ENCODE measurements at regions not wholly inside any gene's neighbourhood (a gene's known extent, or its start where the extent isn't known, plus 50 kb on each side); places are given as distances from the start of the nearest gene placed in this dataset.
"Not testable (repeated sequence)": the region's sequence is repeated elsewhere in the genome, so short reads cannot be mapped to it uniquely, and the experiment has no call there.

GRCh38 chr5:121665542-121665941 lies 186.1 kb upstream of the FTMT start:
- not testable (repeated sequence) for DNase-seq (ENCODE audit: low spot score)

DNA sequence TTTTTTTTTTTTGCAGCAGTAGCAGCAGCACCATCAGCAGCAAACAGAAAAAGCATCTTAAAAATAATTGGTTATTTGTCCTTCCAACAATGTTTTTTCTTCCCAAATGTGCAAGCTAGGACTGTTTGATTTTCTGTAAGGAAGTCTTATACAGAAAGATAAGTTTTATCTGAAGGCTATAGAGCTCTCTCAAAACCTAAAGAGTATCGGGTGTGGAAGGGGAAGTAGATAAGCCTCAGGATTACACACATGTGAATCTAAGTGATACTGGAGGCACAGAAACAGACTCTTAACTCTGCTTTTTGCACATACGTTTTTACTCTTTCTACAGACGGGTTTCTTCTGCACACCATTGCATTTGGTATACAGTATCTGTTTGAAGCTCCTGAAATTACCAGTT lies 184.4 kb upstream of the FTMT start:
- DNase-seq (ENCODE audit: low spot score) = no peak

GRCh38 chr5:121668635-121669034 lies 183.0 kb upstream of the FTMT start:
- no peak for DNase-seq (ENCODE audit: low spot score)

- no peak for DNase-seq (ENCODE audit: low spot score)
Measured at GRCh38 chr5:121671624-121672023, 180.1 kb upstream of the FTMT start.

GRCh38 chr5:121675924-121676323 lies 175.8 kb upstream of the FTMT start:
- no peak for DNase-seq (ENCODE audit: low spot score)

DNA sequence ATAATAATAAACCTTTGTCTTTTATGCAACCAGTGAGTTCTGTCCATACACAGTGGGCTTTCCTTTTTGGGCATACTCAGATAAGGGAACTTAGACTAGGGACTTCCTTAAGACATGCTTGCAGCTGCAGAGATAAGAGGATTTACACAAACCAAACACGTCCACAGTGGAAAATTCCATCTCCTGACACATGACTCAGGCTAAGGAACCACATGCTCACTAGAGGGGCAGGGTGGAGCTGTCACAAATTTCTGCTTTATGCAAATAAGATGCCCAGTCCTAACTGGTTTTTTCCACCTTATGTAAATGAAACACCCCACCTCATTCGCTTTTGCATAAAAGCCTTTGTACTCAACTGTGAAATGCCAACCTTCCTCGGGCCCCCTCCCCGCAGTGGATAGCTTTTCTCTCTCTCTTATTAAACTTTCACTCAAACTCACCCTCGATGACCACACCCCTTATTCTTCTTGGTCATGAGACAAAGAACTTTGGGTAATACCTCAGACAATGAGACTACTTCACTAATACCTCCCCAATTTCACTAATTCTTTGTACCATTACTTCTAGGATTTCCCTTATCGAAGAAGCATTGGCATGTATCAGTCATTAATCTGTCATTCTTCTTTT lies 170.3 kb upstream of the FTMT start:
- DNase-seq (ENCODE audit: low spot score) = no peak

GRCh38 chr5:121688126-121688525 lies 163.6 kb upstream of the FTMT start:
- no peak for DNase-seq (ENCODE audit: low spot score)

DNA sequence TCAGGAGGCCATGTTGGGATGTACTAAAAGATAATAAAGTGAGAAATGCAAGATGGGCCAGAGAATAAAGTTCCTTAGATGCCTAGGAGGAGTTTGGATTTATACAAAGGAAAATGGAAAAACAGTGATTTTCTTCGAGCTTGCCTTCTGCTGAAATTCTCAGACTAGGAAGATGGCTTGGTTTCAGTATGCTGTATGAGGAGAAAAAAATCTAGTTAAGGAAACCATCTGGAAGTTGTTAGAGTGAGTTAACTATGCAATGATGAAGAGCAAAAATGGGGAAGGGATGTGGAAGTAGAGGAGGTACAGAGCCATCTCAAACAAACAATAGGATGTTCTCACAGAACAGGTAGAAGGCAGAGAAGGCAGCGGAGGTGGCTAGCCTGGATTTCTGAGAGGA lies 162.9 kb upstream of the FTMT start:
- no peak for DNase-seq (ENCODE audit: low spot score)

DNA sequence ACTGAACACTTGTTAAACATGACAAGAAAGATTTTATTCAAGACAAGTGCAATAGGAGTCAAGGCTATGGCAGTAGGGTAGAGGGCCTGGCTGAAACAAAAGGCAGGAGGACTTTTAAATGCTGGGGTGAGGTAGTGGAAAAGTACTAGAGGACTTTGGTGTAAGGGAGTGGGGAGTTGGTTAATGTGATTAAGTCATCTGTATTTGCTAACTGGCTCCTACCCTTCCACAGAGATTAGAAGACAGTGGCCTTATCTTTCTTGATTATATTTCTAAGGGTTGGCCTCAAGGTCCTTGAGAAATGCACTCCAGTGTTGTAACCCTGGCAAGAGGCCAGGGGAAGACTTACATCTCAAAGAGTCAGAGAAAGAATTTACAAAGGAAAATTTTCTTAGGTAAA lies 160.2 kb upstream of the FTMT start:
- DNase-seq (ENCODE audit: low spot score) = no peak

- no peak for DNase-seq (ENCODE audit: low spot score)
Measured at GRCh38 chr5:121692158-121692557, 159.5 kb upstream of the FTMT start.

- DNase-seq (ENCODE audit: low spot score) = no peak
Measured at GRCh38 chr5:121693864-121694263, 157.8 kb upstream of the FTMT start.

GRCh38 chr5:121695307-121695706 lies 156.4 kb upstream of the FTMT start:
- no peak for DNase-seq (ENCODE audit: low spot score)

- no peak for DNase-seq (ENCODE audit: low spot score)
Measured at GRCh38 chr5:121698690-121699089, 153.0 kb upstream of the FTMT start.

- no peak for DNase-seq (ENCODE audit: low spot score)
Measured at GRCh38 chr5:121701731-121702130, 150.0 kb upstream of the FTMT start.

DNA sequence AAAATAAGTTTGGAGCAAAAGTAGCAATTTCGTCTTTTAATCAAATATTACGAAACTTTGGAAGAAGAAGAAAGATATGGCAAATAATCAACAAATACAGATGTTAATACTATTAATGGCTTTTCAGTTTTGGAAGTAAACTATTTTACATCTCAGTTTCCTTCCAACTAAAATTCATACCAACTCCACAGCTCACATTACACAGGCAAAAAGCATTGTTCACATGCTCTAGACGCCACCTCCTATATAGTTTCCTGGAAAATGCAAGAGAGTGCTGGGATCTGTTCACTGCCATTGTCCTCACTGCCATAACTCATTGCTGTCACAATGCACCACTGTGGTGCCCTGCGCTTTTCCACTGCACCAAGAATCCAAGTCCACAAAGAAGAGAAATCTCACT lies 149.0 kb upstream of the FTMT start:
- DNase-seq (ENCODE audit: low spot score) = no peak

DNA sequence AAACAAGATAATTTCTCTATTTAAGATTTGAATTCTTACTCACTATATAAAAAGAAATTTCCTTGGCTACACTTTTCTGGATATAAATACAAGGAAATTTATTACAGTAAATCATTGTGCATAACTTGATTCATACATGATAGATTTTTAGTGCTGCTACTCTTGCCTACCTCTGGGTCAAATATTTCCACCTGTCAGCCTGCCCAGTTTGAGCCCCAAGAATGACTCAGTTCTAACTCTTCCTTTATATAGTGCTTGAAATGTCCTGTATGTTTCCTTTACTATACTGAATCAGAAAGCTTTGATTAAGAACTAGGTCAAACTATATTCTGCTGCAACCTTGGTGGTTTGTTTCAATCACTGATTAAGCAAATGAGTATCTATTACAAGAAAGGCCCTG lies 147.4 kb upstream of the FTMT start:
- no peak for DNase-seq (ENCODE audit: low spot score)

DNA sequence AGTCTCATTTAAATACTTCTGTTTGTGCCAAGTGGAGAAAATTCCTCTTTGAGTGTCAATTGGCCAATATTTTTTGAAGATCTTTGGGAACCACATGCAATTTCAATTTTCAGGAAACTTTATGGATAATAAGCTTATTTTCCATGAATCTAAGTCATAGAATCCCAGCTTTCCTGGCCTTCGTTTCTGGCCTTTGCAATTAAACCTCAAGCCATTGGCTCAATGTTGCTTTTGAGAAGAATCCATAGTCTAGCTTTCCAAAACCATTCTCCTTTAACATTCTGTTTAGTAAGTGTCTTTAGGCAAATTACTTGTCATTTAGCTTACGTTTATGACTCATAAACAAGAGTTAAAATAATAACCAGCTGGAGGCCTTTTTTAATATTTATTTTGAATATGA lies 145.0 kb upstream of the FTMT start:
- no peak for DNase-seq (ENCODE audit: low spot score)

DNA sequence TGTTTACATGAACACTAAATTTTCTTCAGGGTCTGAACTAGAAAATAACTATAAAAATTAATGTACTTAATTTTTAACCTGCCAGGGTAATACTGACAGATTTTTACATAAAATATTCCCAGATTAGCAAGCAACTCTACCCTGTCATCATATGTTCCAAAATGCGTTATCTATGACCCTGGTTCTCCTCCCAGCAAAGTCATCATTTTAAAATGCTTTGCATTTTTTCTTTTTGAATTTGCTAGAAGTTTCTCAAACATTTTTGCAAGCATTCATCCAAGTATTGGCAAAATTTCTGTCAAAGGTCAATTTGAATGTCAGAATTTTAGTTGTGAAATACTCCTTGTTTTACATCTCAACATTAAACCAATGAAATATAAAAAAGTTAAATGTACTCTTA lies 144.5 kb upstream of the FTMT start:
- DNase-seq (ENCODE audit: low spot score) = no peak

- no peak for DNase-seq (ENCODE audit: low spot score)
Measured at GRCh38 chr5:121711416-121711815, 140.3 kb upstream of the FTMT start.

DNA sequence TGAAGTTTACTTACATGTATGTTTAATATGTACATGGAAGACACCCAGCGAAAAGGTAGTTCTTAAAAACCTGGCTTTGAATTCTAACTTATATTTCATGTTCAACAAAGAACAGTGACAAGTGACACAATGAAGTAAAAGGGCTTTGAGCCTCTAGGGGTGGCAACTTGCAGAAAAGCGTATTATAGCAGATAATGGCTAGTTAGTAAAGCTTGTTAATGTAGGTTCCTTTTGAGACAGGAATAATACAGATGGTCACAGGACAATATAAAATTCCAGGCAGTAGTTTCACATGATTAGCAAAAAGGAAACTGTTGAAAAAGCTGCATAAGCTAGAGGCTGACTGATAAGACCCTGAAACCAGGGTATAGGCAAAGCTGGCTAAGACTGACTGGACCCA lies 132.4 kb upstream of the FTMT start:
- no peak for DNase-seq (ENCODE audit: low spot score)

GRCh38 chr5:121725450-121725849 lies 126.2 kb upstream of the FTMT start:
- DNase-seq (ENCODE audit: low spot score) = no peak

- DNase-seq (ENCODE audit: low spot score) = no peak
Measured at GRCh38 chr5:121726991-121727390, 124.7 kb upstream of the FTMT start.

DNA sequence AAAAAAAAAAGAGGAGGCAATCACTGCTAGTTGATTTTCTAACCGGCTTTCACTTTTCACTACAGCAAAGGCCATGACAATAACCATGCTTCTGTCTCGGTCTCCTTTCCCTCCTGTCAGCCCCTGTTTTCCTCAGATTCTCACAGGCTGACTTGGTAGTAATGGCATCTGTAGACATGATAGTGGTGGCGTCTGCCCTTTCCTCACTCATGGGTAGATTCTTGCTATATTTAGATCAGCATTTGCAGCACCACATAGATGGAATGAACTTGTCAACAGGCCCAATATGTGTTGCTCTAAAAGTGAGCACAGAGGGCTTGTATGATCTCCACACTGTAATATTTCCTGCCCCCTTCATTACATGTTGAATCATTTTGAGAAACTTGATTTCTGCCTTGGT lies 120.3 kb upstream of the FTMT start:
- DNase-seq (ENCODE audit: low spot score) = no peak

DNA sequence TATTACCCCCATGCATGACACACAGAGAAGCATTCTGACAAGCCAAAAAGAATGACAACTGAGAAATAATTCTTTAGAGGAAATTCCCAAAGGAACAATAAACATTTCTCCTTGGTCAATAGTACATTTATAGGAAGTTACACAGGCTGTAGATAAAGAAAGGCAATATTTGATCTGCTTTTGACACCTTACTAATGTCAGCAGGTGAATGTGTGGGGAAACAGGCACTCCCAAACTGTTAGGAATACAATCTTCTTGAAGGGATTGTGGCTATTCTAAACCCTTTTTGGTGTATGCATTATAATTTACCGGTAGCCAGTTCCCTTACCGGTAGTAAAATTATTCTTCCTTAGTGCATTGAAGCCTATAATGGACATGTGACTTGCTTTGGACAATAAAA lies 116.1 kb upstream of the FTMT start:
- DNase-seq (ENCODE audit: low spot score) = no peak

DNA sequence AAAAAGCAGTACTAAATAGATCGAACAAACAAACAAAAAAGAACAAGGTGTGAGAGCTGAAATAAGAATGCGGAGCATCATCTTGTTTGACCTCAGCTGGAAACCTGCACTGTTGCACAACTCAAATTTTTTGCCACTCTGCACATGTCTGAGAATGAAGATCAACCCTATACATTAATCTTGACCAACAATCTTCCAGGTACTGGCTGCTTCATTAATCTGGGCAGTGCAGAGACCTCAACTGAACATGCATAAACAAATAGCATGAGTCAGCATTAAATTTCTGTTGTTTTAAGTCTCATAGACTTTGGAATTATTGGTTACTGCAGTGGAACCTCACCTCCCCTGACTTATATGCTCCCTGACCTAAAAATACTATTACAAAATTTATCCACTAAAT lies 114.6 kb upstream of the FTMT start:
- DNase-seq (ENCODE audit: low spot score) = no peak
